K562 (cell line): ENCODE measurements at regions not wholly inside any gene's neighbourhood (a gene's known extent, or its start where the extent isn't known, plus 50 kb on each side); places are given as distances from the start of the nearest gene placed in this dataset.

Source experiments
- ATAC-seq: fragments of 200-7000 bp; cut with Tn5 transposase; 3 replicates; pipeline ENCODE4 v1.9.1; 2020; ENCODE audit warnings: moderate library complexity
- BruUV-seq: library from RNA; stranded (reverse); fragments of 400-500 nt; replicated peaks from 2 replicates; lab custom pipeline; 2021; lab: Mats Ljungman, UMichigan
- CTCF ChIA-PET: fragments of 300-600 bp; formaldehyde crosslinking; extraction: SDS; loops from one replicate; lab custom pipeline; 2021; ENCODE audit warnings: low intra/inter-chr PET ratio; lab: Yijun Ruan, JAX
- POLR2A ChIA-PET: fragments of 300-600, 350-650 bp; sonication (Branson Sonifier 250); formaldehyde crosslinking; extraction: SDS; loops from one replicate; lab custom pipeline; 2021; ENCODE audit warnings: antibody characterized with exemption, inconsistent platforms; lab: Yijun Ruan, JAX
- DNase-seq, 4 experiments: peaks; one replicate each; pipeline versions ENCODE4 v3.0.0 to v3.0.0-alpha.2; 2011 to 2018; ENCODE audit warnings: low spot score in 3 of 4, mixed read lengths in 3 of 4; ENCODE audit errors: extremely low read depth in 1 of 4
- FAIRE-seq: peaks from 2 replicates; lab custom pipeline; 2011; peaks lifted over from hg19 to GRCh38; lab: Jason Lieb, UNC
- H2AFZ ChIP-seq: 2 replicates; pipeline ENCODE4 v1.6.0; 2011; ENCODE audit warnings: low read depth, low read length, control low read depth, inconsistent platforms
- H3K27ac ChIP-seq: fragments of 200-600 bp; 3 replicates; pipeline ENCODE4 v1.8.0; 2011; ENCODE audit warnings: low read depth, mild to moderate bottlenecking, control low read depth, inconsistent platforms, low read length, moderate library complexity, mixed read lengths; ENCODE audit errors: extremely low read depth
- H3K27me3 ChIP-seq, 2 experiments: fragments of 300-600 bp in 1 of 2; 2 replicates in 1 of 2; 3 replicates in 1 of 2; pipeline versions ENCODE4 v1.6.0 to v1.8.0; 2011; ENCODE audit warnings: inconsistent platforms in 2 of 2, low read length in 2 of 2, mild to moderate bottlenecking in 1 of 2, mixed read lengths in 1 of 2, moderate library complexity in 1 of 2; ENCODE audit not compliant: control insufficient read depth in 2 of 2, insufficient read depth in 2 of 2
- H3K36me3 ChIP-seq: fragments of 300-600 bp; 3 replicates; pipeline ENCODE4 v1.8.0; 2011; ENCODE audit warnings: mild to moderate bottlenecking, low read length, inconsistent platforms; ENCODE audit not compliant: control insufficient read depth, insufficient read depth
- H3K4me1 ChIP-seq, 2 experiments: fragments of 200-600 bp in 1 of 2; replicated peaks in 1 of 2; 2 replicates in 1 of 2; 3 replicates in 1 of 2; pipeline versions ENCODE4 v1.5.1 to v1.8.0; 2011; ENCODE audit warnings: inconsistent platforms in 2 of 2, low read length in 2 of 2, mild to moderate bottlenecking in 1 of 2, mixed read lengths in 1 of 2, moderate library complexity in 1 of 2; ENCODE audit not compliant: control insufficient read depth in 2 of 2, insufficient read depth in 2 of 2
- H3K4me2 ChIP-seq: 2 replicates; pipeline ENCODE4 v1.6.1; 2011; ENCODE audit warnings: low read length, control low read depth, inconsistent platforms, mixed read lengths; ENCODE audit not compliant: insufficient read depth
- H3K4me3 ChIP-seq: fragments of 200-600 bp; sonication (generic), shearing (Covaris generic); 2 replicates; pipeline ENCODE4 v1.5.1; 2016; ENCODE audit warnings: control low read depth, inconsistent platforms
- H3K79me2 ChIP-seq: fragments of 200-600 bp; 3 replicates; pipeline ENCODE4 v1.8.0; 2011; ENCODE audit warnings: low read length, inconsistent platforms; ENCODE audit not compliant: control insufficient read depth, insufficient read depth
- H3K9ac ChIP-seq, 2 experiments: 2 replicates each; pipeline versions ENCODE4 v1.6.0 to v1.6.1; 2011; ENCODE audit warnings: low read depth in 2 of 2, low read length in 2 of 2, control low read depth in 1 of 2, inconsistent platforms in 1 of 2, mild to moderate bottlenecking in 1 of 2, mixed read lengths in 1 of 2; ENCODE audit not compliant: insufficient read depth in 1 of 2
- H3K9me1 ChIP-seq: one replicate; pipeline ENCODE4 v1.6.0; 2011; ENCODE audit warnings: inconsistent platforms, mild to moderate bottlenecking, low read length, moderate library complexity; ENCODE audit not compliant: control insufficient read depth, insufficient read depth
- H3K9me3 ChIP-seq: replicated peaks from 2 replicates; pipeline ENCODE4 v1.5.1; 2011; ENCODE audit warnings: low read depth, low read length, inconsistent platforms; ENCODE audit not compliant: control insufficient read depth, insufficient read depth
- H4K20me1 ChIP-seq: replicated peaks from 2 replicates; pipeline ENCODE4 v1.6.1; 2011; ENCODE audit warnings: low read length, inconsistent platforms, mixed read lengths; ENCODE audit not compliant: control insufficient read depth, insufficient read depth
- AFF1 ChIP-seq, 2 experiments: fragments of 450-650 bp; IDR thresholded peaks; 2 replicates each; pipeline ENCODE4 v1.6.1; 2018; ENCODE audit warnings: mild to moderate bottlenecking in 2 of 2, low read depth in 1 of 2; ENCODE audit not compliant: partially characterized antibody in 2 of 2
- E2F1 ChIP-seq: sonication (generic); formaldehyde crosslinking; IDR thresholded peaks from 2 replicates; pipeline ENCODE4 v1.8.1; 2023; ENCODE audit warnings: mild to moderate bottlenecking, missing genetic modification reagents, moderate library complexity
- ESRRA ChIP-seq: fragments of 450-650 bp; IDR thresholded peaks from 2 replicates; pipeline ENCODE4 v1.6.1; 2014; ENCODE audit warnings: low read depth, mild to moderate bottlenecking, moderate library complexity, borderline replicate concordance
- RBM39 ChIP-seq: fragments of 200-400 bp; formaldehyde crosslinking; optimal IDR thresholded peaks from 2 replicates; pipeline ENCODE3; 2018; ENCODE audit warnings: low read depth, low read length
- SNRNP70 ChIP-seq: fragments of 200-400 bp; formaldehyde crosslinking; optimal IDR thresholded peaks from 2 replicates; pipeline ENCODE3; 2017; ENCODE audit warnings: low read depth, low read length
- TCF7 ChIP-seq: sonication (generic); IDR thresholded peaks from 2 replicates; pipeline ENCODE4 v1.6.1; 2016; ENCODE audit warnings: antibody characterized with exemption, borderline replicate concordance
- ZNF609 ChIP-seq: sonication (generic); formaldehyde crosslinking; IDR thresholded peaks from 2 replicates; pipeline ENCODE4 v1.8.1; 2023; ENCODE audit warnings: missing genetic modification reagents, mild to moderate bottlenecking, borderline replicate concordance
- WGBS: fragments of 100-300 bp; shearing (Covaris generic); methylation state at CpG from one replicate; pipeline ENCODE4 v1.1.6; 2016; ENCODE audit warnings: low coverage, mixed read lengths; ENCODE audit not compliant: insufficient coverage; ENCODE audit errors: missing lambda C conversion rate; 5-methylcytosine and 5-hydroxymethylcytosine counted together
- in situ Hi-C: fragments of 300-500 bp; cut with MboI; formaldehyde crosslinking; loops from 4 replicates; pipeline ENCODE4 v1.15.0; 2018; ENCODE audit warnings: inconsistent platforms, mixed read lengths
- intact Hi-C: fragments of 100-400 bp; cut with micrococcal nuclease; formaldehyde crosslinking; loops from 2 replicates; pipeline ENCODE4 v1.14.2; 2022

GRCh38 chr4:138078253-138078652 lies 163.9 kb downstream of the SLC7A11 start (continued):
- TF ChIP-seq E2F1 (CRISPR knock-in tag) (no peak), ESRRA (no peak), SNRNP70 (no peak), TCF7 (no peak), RBM39 (no peak)

- Histone ChIP-seq H3K4me3 (no peak overlapping the region), H3K27me3 (no peaks in the 10 kb centered on the region), H3K9me3 (no peaks in the 10 kb centered on the region), H2AFZ (no peak overlapping the region), H3K79me2 (no peaks in the 10 kb centered on the region), H3K36me3 (no peaks in the 10 kb centered on the region), H3K9ac (no peak overlapping the region), H3K27ac (no peak overlapping the region), H3K9me1 (no peaks in the 10 kb centered on the region), H4K20me1 (no peaks in the 10 kb centered on the region), H3K4me2 (no peak overlapping the region), H3K4me1 (no peaks in the 10 kb centered on the region)
- in situ Hi-C loops (no loop called here), intact Hi-C loops (no loop called here)
- no peak for DNase-seq
- POLR2A ChIA-PET = no interaction called here
- BruUV-seq = no TSS peak
- 0% methylated on average over 1 of the region's 1 CpG for WGBS
- CTCF ChIA-PET = no interaction called here
- FAIRE-seq = no peak
- no peak for TF ChIP-seq ZNF609 (CRISPR knock-in tag)
- TF ChIP-seq AFF1 (IDR thresholded peaks at IDR 0.05; ENCODE audit: low read depth in 1 of 2, partially characterized antibody in 2 of 2) = no peak
- ATAC-seq = no peak
Observed at GRCh38 chr4:138076561-138076960, 165.6 kb downstream of the SLC7A11 start.
